ENCODE measurements at regions not wholly inside any gene's neighbourhood (a gene's known extent, or its start where the extent isn't known, plus 50 kb on each side); places are given as distances from the start of the nearest gene placed in this dataset.

DNA sequence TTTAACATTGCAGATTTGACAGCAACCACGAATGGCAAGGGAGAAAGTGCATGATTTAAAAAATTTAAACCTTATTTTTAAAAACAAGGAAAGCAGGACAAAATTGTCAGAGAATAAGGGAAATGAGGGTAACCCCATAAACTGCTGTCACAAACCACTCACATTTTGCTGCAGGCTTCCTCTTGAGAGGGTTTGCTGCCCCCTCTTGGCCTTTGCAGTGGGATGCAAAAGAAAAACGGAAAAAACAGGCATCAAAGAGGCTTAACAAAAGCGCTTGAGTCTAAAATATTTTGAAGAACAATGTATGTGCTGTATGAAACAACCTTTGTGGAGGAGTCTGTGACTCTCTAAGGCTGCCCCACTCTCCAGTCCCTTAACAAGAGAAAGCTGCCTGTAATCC lies 91.6 kb downstream of the TMX3 start:
- ChIA-PET CTCF (no interaction called here), POLR2A (ENCODE audit: low non-redundant PET) (no interaction called here)
- no peak overlapping the region for H3K27ac ChIP-seq
- peak; percentile 38 for DNase-seq (ENCODE audit: low spot score)
- TF ChIP-seq, protein P1, sequence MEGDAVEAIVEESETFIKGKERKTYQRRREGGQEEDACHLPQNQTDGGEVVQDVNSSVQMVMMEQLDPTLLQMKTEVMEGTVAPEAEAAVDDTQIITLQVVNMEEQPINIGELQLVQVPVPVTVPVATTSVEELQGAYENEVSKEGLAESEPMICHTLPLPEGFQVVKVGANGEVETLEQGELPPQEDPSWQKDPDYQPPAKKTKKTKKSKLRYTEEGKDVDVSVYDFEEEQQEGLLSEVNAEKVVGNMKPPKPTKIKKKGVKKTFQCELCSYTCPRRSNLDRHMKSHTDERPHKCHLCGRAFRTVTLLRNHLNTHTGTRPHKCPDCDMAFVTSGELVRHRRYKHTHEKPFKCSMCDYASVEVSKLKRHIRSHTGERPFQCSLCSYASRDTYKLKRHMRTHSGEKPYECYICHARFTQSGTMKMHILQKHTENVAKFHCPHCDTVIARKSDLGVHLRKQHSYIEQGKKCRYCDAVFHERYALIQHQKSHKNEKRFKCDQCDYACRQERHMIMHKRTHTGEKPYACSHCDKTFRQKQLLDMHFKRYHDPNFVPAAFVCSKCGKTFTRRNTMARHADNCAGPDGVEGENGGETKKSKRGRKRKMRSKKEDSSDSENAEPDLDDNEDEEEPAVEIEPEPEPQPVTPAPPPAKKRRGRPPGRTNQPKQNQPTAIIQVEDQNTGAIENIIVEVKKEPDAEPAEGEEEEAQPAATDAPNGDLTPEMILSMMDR (conservative IDR thresholded peaks at IDR 0.05; ENCODE audit: low read depth) = peak; percentile 76

DNA sequence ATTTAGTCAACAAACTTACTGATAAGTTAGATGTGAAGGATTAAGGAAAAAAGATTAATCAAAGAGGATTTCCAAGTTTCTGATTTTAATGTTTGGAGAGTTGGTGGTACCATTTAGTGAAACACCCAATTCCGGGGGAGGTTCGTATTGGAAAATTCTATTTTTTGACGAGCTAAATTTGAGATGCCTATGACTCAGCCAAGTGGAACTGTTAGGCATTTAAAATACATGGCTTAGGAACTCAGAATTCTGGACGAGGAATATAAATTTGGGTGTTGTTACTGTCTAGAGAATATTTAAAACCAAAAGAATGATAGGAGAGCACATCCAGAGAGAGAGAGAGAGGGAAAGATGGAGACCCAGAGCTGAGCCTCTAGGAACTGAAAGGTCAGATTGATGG lies 103.6 kb downstream of the TMX3 start:
- no peak overlapping the region for H3K27ac ChIP-seq
- ChIA-PET CTCF (no interaction called here), POLR2A (ENCODE audit: low non-redundant PET) (no interaction called here)
- DNase-seq (ENCODE audit: low spot score) = no peak
- TF ChIP-seq, protein P1 (conservative IDR thresholded peaks at IDR 0.05; ENCODE audit: low read depth) = no peak

DNA sequence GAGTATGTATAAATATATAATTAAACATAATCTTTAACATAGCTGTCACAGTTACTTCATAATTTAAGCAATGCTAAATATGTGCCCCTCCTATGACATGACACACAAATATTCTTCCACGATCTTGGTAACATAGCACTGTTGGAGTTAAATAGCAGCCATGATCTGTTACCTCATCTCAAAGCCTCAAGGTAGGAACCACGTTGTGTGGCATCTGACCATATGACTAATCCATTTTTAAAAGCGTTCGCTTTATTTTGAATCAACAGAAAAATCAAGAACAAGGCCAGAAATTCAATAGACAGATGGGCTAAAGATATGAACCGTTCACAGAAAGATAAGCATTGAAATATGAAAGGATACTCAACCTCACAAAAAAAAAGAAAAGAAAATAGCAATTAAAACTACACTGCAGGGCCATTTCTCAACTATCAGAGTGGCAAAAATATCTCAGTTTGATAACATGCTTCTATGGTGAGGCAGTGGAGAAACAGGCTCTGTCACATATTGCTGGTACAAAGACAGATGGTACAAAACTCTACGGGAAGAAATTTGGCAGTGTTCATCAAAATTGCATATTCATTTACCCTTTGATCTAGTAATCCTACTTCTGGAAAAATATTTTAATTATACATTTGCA lies 105.9 kb downstream of the TMX3 start:
- POLR2A ChIA-PET (ENCODE audit: low non-redundant PET) = no interaction called here

DNA sequence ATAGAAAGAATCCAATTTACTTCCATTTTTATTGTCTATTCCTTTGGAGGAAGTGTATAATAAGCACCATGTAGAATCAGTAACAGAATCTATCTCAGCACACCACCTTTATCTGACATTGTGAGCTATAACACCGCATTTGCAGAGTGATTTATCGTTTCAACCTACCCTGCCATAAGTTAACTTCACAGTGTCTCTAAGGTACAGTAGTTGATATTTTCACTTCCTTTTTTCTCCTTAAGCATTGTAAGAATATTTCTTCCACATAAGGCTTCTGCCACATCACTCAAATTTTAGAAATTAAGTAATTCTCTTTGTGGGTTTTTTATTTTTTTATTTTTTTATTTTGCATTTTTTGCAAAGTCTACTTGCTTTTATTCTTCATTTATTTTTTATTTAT lies 107.1 kb downstream of the TMX3 start:
- H3K27ac ChIP-seq = no peak overlapping the region
- ChIA-PET POLR2A (ENCODE audit: low non-redundant PET) (no interaction called here), CTCF (no interaction called here)
- no peak for DNase-seq (ENCODE audit: low spot score)
- TF ChIP-seq, protein P1 (conservative IDR thresholded peaks at IDR 0.05; ENCODE audit: low read depth) = no peak

More for the DNA sequence above, 105.9 kb downstream of the TMX3 start:
- TF ChIP-seq, protein P1 (conservative IDR thresholded peaks at IDR 0.05; ENCODE audit: low read depth) = no peak
- CTCF ChIA-PET = no interaction called here
- H3K27ac ChIP-seq = no peak overlapping the region
- no peak for DNase-seq (ENCODE audit: low spot score)

DNA sequence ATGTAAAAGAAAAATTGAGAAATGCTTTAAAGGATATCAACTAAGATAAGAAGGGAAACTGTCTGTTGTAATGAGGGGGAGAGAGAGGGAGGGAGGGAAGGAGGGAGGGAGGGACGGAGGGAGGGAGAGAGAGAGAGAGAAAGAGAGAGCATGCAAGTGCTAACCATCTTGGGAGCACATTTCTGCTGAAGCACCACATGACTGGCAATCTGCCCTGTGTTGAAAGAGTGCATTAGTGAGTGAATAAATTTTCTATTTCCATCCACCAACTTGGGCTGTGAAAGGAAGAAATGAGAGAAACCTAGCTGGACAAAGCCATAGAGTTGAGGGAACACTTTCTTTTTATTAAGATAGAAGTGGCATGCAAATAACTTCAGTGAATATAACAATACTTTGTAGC lies 110.7 kb downstream of the TMX3 start:
- DNase-seq (ENCODE audit: low spot score) = no peak
- TF ChIP-seq, protein P1 (conservative IDR thresholded peaks at IDR 0.05; ENCODE audit: low read depth) = no peak
- ChIA-PET CTCF (no interaction called here), POLR2A (ENCODE audit: low non-redundant PET) (no interaction called here)
- H3K27ac ChIP-seq = no peak overlapping the region

DNA sequence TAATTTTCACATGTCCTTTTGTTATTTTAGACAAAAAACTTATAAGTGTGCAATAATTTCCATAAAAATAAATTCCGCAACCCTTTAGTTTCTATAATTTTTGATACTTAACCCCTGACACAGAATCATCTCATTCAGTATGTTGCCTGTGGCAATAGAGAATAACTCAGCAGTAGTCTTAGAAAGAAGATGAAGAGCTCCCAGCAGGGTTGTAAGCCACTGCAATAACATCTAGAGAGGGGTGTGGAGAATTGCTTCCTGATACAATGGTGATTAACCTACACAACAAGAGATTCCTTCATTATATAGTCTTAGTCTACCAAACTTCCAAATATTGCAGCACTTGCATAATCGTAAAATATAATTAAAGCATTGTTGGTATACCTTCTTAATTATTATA lies 118.9 kb downstream of the TMX3 start:
- no peak for DNase-seq (ENCODE audit: low spot score)
- CTCF ChIA-PET = no interaction called here
- POLR2A ChIA-PET (ENCODE audit: low non-redundant PET) = no interaction called here
- TF ChIP-seq, protein P1 (conservative IDR thresholded peaks at IDR 0.05; ENCODE audit: low read depth) = no peak
- no peak overlapping the region for H3K27ac ChIP-seq

DNA sequence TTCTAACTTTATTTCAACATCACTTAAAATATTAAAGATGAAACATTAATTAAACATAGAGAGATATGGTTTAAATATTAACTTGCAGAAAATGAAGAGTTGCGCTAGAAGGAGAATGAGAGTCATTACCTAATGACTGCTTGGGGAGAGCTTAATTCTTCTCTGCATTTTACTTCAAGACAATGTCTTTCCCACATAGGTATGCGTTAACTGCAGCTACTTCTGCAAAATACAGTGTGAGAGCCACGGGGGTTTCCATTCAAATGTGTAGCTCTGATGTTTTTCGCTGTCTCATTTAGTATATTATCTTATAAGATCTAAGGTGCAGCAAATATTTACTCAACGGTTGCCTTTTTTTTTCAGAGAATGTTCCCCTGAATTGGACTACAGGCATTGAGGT lies 126.7 kb downstream of the TMX3 start:
- ChIA-PET CTCF (no interaction called here), POLR2A (ENCODE audit: low non-redundant PET) (no interaction called here)
- TF ChIP-seq, protein P1 (conservative IDR thresholded peaks at IDR 0.05; ENCODE audit: low read depth) = no peak
- no peak overlapping the region for H3K27ac ChIP-seq
- no peak for DNase-seq (ENCODE audit: low spot score)

All from RWPE1 (cell line).